ENCODE measurements at regions not wholly inside any gene's neighbourhood (a gene's known extent, or its start where the extent isn't known, plus 50 kb on each side); places are given as distances from the start of the nearest gene placed in this dataset.
"Not testable (repeated sequence)": the region's sequence is repeated elsewhere in the genome, so short reads cannot be mapped to it uniquely, and the experiment has no call there.

GRCh38 chr1:192862271-192862670, 53.4 kb downstream of the RGS2 start:
- DNase-seq = no peak

DNA sequence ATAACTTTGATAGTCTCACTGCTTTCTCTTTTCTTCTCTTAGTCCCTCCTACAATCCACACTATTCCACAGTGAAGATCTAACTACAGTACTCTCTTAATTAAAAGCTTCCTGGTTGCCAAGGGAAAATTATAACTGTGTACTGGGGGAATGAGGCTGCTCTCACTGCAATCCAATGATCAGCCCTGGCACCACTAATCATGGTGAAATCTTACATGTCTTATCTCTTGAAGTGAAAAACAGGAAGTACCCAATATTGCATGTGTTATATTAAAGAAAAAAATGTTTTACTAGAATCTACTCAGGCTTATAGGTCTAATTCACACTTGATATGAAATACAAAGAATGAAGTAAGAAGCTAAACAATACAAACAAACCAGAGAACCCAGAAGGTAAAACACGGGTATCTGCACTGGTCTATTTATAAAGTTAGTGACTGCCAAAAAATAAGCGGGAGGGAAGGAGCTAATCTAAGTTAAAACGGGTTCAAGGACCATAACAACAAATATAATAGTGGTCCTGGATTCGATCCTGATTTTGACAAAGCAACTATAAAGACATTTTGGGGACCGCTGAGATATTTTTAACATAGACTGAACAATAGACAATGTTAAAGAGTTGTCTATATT, 57.5 kb downstream of the RGS2 start:
- DNase-seq = no peak

- no peak for DNase-seq
Observed at GRCh38 chr1:192867180-192867579, 58.3 kb downstream of the RGS2 start.

DNA sequence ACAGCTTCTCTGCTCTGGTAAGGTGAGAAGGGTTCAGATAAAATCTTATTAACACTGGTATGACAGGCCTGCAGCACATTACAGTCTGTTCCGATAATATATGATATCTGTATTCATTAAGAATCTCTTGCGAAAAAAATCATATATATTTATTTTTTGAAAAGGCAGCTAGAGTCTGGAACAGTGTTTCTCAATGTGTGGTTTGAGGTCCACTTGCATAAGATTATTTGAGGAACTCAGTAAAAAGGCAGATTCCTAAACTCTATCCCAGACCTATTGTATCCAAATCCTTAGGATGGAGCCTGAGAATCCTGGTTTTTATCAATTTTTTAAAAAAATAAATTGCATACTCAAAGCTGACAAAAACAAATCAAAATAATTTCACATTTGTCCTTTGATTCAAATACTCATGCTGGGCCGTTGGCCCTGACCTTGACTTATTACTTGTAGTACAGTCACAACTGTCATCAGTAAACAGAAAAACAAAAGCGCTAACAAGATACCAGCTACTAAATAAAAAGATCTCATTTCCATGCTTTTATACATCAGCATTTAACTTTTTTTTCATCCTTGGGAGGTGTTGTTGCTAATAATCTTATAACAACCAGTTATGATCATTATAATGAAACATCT, 60.6 kb downstream of the RGS2 start:
- no peak for DNase-seq

DNA sequence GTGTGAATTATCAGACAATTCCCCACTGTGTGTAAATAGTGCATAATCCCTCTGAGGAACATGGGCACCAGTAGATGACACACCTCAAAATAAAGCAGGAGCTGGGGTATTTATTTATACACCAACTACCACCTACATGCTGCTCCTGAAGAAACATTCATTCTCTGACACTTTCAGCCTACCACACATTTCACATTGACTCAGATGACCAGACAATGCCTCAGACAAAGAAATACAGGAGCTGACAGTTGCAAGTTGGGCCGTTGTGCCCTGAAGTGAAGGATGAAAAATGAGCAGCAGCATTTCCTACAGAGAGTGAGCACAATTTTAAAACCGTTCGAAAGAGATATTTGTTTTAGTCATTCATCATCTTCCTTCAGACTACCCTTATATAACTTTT, 63.2 kb downstream of the RGS2 start:
- no peak for DNase-seq

- no peak for DNase-seq
Observed at GRCh38 chr1:192873836-192874235, 65.0 kb downstream of the RGS2 start.

- no peak for DNase-seq
Observed at GRCh38 chr1:192876633-192877032, 67.8 kb downstream of the RGS2 start.

- DNase-seq = peak; percentile 7
Observed at GRCh38 chr1:192877283-192877886, 68.5 kb downstream of the RGS2 start.

GRCh38 chr1:192878249-192878648, 69.4 kb downstream of the RGS2 start:
- DNase-seq = no peak

- no peak for DNase-seq
Observed at GRCh38 chr1:192879406-192879805, 70.6 kb downstream of the RGS2 start.

- DNase-seq = no peak
Observed at GRCh38 chr1:192880231-192880630, 71.4 kb downstream of the RGS2 start.

GRCh38 chr1:192884241-192884640, 75.4 kb downstream of the RGS2 start:
- DNase-seq = no peak

- DNase-seq = not testable (repeated sequence)
Observed at GRCh38 chr1:192885387-192885786, 76.5 kb downstream of the RGS2 start.

- no peak for DNase-seq
Observed at GRCh38 chr1:192887426-192887825, 78.6 kb downstream of the RGS2 start.

DNA sequence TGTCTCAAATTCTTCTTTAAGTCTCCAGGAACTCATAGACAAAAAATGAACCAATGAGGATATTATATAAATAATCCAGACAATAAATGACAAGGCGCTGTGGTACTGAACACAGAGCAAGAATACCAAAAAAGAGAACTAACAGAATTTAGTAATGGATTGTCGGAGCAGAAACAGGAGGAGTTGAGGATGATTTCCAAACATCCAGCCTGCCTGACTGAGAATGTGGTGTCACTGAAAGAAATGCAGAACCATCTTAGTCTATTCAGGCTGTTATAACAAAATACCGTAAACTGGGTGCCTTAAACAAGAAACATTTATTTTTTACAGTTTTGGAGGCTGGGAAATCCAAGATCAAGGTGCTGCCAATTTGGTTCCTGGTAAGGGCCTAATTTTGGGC, 79.7 kb downstream of the RGS2 start:
- no peak for DNase-seq

GRCh38 chr1:192889082-192889481, 80.2 kb downstream of the RGS2 start:
- no peak for DNase-seq

DNA sequence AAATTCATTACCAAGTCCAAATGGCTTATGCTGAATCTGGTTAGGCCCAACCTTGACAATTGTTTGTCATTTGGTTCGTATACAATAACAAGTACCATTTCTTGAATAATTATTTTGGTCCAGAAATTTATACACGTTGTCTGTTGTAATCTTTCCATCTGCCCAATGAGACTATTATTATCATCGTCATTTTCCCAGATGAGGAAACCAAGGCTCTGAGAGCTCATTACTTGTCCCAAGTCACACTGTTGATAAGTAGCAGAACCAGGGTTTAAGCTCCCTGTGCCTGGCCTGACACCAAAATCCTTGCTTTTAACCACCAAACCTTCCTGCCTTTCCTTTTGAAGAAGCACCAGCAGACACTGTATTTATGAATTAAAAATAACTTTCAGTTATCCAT, 81.3 kb downstream of the RGS2 start:
- DNase-seq = no peak

DNA sequence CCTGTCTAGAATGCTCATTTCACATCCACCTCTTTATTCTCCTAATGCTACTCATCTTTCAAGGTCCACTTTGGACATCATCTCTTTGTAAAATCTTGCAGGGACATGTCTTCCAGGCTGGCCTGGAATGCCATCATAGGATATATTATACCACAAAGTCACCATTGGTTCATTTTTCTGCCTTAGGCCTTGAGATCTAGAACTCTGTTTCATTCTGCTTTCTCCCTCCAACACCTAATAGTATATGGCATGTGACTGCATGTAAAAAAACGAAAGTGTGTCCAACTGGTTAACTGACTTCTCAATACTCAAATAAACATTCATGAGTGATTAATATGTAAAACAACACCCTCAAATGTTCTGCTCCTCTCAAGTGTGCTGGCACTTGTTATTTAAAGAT, 84.1 kb downstream of the RGS2 start:
- DNase-seq = no peak

DNA sequence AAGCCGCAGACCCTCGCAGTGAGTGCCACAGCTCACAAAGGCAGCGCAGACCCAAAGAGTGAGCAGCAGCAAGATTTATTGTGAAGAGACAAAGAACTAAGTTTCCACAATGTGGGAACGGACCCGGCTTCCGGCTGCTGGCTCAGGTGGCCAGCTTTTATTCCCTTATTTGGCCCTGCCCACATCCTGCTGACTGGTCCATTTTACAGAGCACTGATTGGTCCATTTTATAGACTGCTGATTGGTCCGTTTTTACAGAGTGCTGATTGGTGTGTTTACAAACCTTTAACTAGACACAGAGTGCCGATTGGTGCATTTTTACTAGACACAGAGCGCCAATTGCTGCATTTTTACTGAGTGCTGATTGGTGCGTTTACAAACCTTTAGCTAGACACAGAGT, 86.6 kb downstream of the RGS2 start:
- not testable (repeated sequence) for DNase-seq

- DNase-seq = no peak
Observed at GRCh38 chr1:192896376-192896775, 87.5 kb downstream of the RGS2 start.

GRCh38 chr1:192901500-192901899, 92.7 kb downstream of the RGS2 start:
- no peak for DNase-seq

DNA sequence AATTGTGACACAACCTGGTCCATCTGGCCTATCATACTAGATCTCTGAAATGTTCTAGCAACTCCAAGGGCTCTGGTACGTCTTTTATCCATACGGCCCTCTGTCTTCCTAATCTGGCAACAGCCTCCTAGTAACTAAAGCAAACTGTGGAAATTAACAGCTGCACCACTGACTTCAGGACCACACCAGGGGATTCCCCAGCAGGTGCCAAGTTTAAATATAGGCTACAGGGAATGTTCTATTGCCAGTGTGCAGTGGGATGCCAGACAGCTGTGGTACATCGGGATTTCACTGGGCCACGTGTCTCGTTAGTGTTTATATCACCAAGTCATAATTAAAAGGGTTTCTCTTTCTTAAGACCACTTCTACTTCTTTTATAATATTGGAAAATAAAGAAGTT, 94.3 kb downstream of the RGS2 start:
- DNase-seq = no peak

DNA sequence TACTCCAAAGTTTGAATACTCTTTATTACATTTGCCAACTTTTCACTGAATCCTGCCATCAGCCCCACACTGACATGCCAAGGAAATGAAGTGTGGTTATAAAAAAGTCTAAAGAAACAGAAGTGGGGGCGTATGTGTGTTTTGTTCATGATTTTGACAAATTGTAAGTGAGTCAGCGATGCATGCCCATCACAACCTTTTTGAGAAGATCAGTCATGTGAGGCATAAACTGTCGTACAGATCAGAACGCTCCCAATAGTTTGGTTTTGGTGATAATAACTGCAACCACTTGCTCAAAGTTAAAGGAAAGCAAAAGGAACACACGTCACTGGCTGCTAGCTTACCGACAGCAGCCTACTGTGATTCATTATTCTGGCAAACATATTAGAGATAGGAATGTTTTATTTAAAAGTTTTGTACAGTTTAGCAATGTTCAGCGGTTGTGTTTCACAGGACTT, 95.6 kb downstream of the RGS2 start:
- peak; percentile 15 for DNase-seq

GRCh38 chr1:192905049-192905448, 96.2 kb downstream of the RGS2 start:
- no peak for DNase-seq

- no peak for DNase-seq
Observed at GRCh38 chr1:192906334-192906733, 97.5 kb downstream of the RGS2 start.

Measured in activated CD4-positive, alpha-beta T cell treated with anti-CD3 and anti-CD28 coated beads, Interleukin-2, Interleukin-6, amounts not matched to agents 100 ng/mL and 50 ng/mL, durations not matched to agents 16 hours and 8 hours (primary cell).